HG02884 (cell line): ENCODE measurements at regions not wholly inside any gene's neighbourhood (a gene's known extent, or its start where the extent isn't known, plus 50 kb on each side); places are given as distances from the start of the nearest gene placed in this dataset.
"Not testable (repeated sequence)": the region's sequence is repeated elsewhere in the genome, so short reads cannot be mapped to it uniquely, and the experiment has no call there.

Experiments used
- ATAC-seq: cut with Tn5 transposase; IDR thresholded peaks from one replicate; pipeline ENCODE4 v1.9.1; 2021; ENCODE audit warnings: mild to moderate bottlenecking, moderate library complexity; ENCODE audit not compliant: unreplicated experiment

DNA sequence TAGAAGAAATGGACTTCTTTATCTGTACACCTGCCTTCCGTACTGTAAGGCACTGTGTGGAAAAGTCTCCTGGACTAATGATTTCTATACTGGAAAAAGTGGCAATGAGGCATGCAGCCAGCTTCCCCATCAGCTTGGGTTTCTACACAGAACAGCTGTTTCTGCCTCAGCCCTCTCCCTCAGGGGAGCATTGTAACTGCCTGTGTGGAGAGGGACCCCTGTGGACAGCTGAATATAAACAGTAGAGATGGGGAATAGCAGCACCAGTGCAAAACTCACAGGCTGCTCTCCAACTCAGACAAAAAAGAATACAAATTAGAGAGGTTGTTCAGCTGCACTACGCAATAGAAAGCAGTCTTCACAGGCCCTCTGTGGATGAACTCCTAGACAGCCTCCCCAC, 451.3 kb upstream of the MBL2 start:
- ATAC-seq, result no peak

DNA sequence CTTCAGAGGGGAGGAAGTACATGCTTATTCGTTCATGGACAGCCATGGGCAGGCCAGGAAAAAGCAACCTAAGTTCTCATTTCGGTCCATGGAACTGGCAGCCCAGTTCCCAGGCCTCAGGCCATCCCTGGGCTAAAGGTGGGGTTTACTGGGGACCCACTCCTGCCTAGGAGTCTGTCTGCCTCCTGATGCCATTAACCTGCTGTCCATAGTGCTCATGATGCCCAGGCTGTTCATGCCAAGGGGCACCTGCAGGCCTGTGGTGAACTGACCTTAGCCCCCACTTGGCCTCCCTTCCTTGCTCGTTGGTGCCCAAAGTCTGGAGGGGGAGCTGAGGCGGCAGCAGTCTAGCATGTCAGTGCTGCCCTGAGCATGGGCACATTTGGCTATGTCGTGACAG, 450.2 kb upstream of the MBL2 start:
- ATAC-seq, result no peak

- no peak for ATAC-seq
Measured at GRCh38 chr10:53209944-53210611, 437.5 kb upstream of the MBL2 start.

- ATAC-seq, result no peak
Measured at GRCh38 chr10:53183733-53184132, 411.1 kb upstream of the MBL2 start.

DNA sequence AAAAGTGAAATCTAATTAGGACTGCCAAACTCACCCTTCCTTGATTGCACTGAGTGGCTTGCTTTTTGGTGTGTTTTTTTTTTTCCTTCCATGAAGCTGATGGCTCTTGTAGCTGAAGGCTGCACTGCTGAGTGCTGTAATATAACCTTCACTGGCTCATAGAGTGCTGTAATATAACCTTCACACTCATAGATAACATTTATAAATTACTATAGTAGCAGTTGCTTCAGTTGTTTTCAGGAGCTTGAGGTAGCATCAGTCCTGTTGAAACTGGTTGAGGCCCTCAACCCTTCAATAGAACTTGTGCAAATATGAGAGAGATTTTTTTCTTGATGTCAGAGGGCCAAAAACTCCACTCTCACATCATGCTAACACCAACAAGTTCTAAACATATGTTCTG, 404.9 kb upstream of the MBL2 start:
- ATAC-seq, result no peak

DNA sequence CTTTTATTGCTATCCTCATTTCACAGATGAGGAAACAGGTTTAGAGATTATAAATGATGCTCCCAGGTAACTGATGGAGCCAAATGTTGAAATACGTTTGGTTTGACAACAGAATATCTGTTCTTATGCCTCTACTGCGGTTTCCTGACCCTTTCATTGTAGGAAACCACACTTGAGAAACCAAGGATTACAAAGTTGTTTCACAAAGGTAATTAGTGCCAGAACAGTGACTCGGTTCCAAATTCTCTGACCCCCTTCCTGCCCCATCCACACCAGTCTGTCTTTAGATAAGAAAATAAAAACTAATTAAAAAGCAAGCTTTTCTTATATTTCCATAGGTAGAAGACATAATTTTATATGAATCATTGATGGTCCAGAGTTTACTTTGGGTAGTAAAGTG, 393.7 kb upstream of the MBL2 start:
- ATAC-seq, result no peak

DNA sequence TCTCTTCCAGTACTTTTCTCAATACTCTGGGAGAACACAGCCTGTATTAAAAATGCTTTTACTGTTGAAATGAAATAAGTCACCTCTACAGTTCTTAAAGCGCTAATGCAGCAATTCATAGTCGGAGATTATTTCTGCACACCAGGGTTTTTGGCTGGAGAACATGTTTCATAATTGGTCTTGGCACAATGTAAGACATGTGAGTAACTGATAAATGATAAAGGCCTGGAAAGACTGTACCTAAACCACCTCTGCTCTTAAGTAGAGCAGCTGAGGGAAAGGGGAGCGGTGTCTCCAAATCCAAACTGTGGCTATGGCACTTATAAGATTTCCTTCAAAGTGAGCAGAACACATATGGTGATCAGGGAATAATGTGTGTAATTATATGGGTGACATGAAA, 390.3 kb upstream of the MBL2 start:
- ATAC-seq, result no peak

- no peak for ATAC-seq
Measured at GRCh38 chr10:53161231-53161630, 388.6 kb upstream of the MBL2 start.

- ATAC-seq, result not testable (repeated sequence)
Measured at GRCh38 chr10:53155674-53156073, 383.1 kb upstream of the MBL2 start.

- ATAC-seq, result no peak
Measured at GRCh38 chr10:53153831-53154230, 381.2 kb upstream of the MBL2 start.

- ATAC-seq, result no peak
Measured at GRCh38 chr10:53140506-53140905, 367.9 kb upstream of the MBL2 start.

- ATAC-seq, result no peak
Measured at GRCh38 chr10:53135897-53136253, 363.3 kb upstream of the MBL2 start.

GRCh38 chr10:53135213-53135896, 362.8 kb upstream of the MBL2 start:
- ATAC-seq, result no peak

DNA sequence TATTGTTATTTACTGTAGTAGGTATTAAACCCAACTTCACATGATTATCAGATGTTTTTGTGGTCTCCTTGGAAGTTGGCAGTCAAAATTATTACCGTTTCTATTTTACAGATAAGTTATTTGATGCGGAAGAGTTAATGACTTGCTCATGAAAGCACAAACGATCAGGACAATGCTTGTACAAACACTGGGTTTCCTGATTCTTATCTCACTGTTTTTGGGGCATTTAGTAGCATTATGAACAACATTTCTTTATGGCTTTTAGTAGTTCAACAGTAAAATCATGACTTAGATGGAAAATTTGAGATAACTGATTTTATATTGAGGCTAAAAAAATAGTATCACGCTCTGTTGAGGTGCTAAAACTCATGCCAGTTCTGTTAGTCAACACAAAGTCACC, 361.5 kb upstream of the MBL2 start:
- ATAC-seq, result no peak

- ATAC-seq, result no peak
Measured at GRCh38 chr10:53130337-53130736, 357.8 kb upstream of the MBL2 start.

- no peak for ATAC-seq
Measured at GRCh38 chr10:53127686-53128085, 355.1 kb upstream of the MBL2 start.

GRCh38 chr10:53123311-53123710, 350.7 kb upstream of the MBL2 start:
- ATAC-seq, result no peak

GRCh38 chr10:53122281-53122680, 349.7 kb upstream of the MBL2 start:
- ATAC-seq, result peak; percentile 73

- ATAC-seq, result no peak
Measured at GRCh38 chr10:53115660-53116059, 343.1 kb upstream of the MBL2 start.

GRCh38 chr10:53111529-53111928, 338.9 kb upstream of the MBL2 start:
- no peak for ATAC-seq

GRCh38 chr10:53109320-53109719, 336.7 kb upstream of the MBL2 start:
- no peak for ATAC-seq

- ATAC-seq, result no peak
Measured at GRCh38 chr10:53108317-53108934, 335.8 kb upstream of the MBL2 start.
